KOPT-K1 (cell line): ENCODE measurements at regions not wholly inside any gene's neighbourhood (a gene's known extent, or its start where the extent isn't known, plus 50 kb on each side); places are given as distances from the start of the nearest gene placed in this dataset.

ENCODE experiments used
- H3K27ac ChIP-seq: fragments of 200-600 bp; sonication (generic); 2 replicates; pipeline ENCODE4 v1.5.1; 2016; ENCODE audit warnings: antibody characterized with exemption, mild to moderate bottlenecking, low read depth, low read length; ENCODE audit not compliant: poor library complexity, severe bottlenecking
- H3K36me3 ChIP-seq: fragments of 200-600 bp; sonication (generic); 2 replicates; pipeline ENCODE4 v1.5.1; 2017; ENCODE audit warnings: antibody characterized with exemption, mild to moderate bottlenecking, low read length, moderate library complexity; ENCODE audit not compliant: insufficient read depth
- H3K9me3 ChIP-seq: fragments of 200-600 bp; sonication (generic); 2 replicates; pipeline ENCODE4 v1.5.1; 2017; ENCODE audit warnings: antibody characterized with exemption, low read length, mild to moderate bottlenecking; ENCODE audit not compliant: insufficient read depth, poor library complexity, severe bottlenecking

DNA sequence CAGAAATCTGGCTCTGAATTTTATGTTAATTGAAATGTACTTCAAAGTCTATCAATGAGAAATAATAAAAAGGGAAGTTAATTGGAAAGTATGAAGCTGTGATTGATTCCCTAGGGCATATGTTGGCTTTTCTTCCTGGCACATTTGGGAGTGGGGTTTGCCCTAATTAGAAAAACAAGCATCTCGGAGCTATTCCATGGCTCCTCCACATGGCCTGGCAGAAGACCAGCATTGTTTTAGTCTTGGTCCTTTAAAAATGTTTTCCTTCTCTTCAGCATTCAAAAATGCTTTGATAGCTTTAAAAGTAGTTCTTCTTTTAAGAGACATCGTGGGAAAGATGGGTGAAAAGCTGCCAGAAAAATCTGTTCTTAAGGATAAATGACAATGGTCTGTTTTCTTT, 445.5 kb upstream of the PKDCC start:
- no peaks in the 10 kb centered on the region for H3K9me3 ChIP-seq
- H3K27ac ChIP-seq: no peak overlapping the region
- no peaks in the 10 kb centered on the region for H3K36me3 ChIP-seq

DNA sequence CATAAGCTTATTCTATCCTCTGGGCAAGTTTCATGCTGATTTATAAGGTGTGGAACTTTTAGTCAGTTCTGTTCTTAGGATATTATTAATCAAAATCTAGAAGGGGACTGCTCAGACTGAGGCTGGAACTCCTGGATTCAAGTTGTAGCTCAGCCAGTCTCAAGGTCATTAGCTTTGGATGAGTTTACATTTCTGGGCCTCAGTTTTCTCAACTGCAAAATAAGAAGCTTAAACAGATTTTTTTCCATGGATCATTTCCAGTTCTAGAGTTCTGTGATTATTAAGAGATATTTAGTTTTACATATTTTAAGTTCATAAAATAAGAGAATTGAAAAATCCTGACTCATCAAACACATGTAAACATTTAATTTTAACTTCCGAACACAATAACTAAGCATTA, 442.5 kb upstream of the PKDCC start:
- H3K36me3 ChIP-seq: no peaks in the 10 kb centered on the region

DNA sequence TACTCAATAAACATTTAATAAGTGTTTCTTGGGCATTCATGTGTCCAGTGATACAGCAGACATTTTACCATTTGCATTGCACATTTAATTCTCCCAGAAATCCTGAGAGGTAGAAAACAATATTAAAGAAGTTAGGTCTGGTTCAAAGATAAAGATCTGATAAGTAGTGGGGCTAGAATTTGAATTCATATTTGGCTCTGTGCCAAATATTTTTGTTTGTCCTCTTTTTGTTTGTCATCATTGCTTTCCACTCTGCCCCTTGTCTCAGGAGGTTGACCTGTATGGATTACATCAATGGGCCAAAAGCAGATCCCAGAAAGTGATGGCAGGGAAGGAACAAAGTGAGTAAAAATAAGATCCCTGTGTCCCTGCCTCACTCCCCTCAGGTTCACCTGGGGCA, 441.9 kb upstream of the PKDCC start:
- Histone ChIP-seq H3K36me3 (no peaks in the 10 kb centered on the region), H3K27ac (no peak overlapping the region), H3K9me3 (no peaks in the 10 kb centered on the region)

More for the DNA sequence above, 442.5 kb upstream of the PKDCC start:
- Histone ChIP-seq H3K27ac (no peak overlapping the region), H3K9me3 (no peaks in the 10 kb centered on the region)

DNA sequence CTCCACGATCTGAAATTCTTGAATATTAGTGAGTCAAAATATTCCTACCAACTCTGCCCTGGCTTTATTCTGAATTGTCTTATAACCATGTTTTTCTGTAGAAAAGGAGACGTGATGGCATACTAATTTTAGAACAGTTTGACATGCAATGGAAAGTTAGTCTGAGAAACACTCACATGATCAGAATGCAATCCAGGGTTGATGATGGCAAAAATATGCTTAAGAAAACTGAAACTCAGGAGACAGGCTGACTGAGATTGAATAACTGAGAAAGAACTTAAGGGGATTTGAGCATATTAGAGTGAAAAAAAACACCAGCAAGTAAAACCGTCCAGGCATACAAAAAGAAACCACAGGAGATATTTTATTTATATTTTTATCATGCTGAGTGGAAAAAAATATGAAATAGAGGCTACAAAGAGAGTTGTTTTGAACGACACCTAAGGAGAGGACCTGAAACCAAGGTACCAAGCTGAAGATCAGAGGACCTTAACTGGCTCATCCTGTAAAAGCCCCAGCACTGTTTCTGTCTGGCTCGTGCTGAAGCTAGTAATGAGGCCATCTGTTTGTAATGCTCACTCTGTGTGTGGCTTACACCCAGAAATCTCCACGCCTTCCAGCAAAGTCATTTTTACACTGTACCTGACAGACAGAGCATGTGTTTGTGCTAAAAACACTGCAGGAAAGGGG, 437.2 kb upstream of the PKDCC start:
- no peak overlapping the region for H3K27ac ChIP-seq
- H3K36me3 ChIP-seq: no peaks in the 10 kb centered on the region
- no peaks in the 10 kb centered on the region for H3K9me3 ChIP-seq

DNA sequence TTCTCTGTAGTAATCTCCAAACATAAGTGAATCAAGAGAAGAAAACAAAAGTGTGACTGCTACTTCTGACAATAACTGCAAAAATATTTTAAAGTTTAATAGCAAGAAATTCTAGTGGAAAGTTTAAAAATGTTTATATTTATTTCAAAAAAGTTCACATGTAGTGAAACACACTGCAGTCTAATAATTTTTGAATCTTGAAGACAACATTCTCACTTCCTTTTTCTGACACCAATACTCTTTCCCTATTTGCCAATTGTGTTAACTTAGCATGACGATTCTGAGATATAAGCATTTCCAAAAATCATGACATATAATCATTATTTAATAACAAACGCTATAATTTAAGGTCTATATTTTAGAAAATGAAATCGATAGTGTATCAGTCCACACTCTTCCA, 429.1 kb upstream of the PKDCC start:
- Histone ChIP-seq H3K36me3 (no peaks in the 10 kb centered on the region), H3K9me3 (no peaks in the 10 kb centered on the region), H3K27ac (no peak overlapping the region)

DNA sequence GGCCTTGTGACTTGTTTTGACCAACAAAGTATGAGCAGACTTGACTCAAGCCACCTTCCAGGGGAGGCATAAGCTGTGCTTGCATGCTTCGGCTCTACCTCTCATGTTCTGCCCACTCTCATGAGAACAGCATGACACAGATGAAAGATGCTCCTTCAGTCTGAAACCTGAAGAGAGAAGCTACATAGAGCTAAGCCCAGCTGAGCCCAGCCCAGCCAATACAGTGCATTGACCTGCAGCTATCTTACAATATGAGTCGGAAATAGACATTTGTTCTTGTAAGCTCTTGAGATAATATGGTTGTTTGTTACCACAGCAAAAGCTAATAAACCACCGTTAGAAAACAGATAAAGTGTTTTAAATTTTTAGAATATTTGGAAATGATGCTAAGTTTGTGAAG, 426.7 kb upstream of the PKDCC start:
- Histone ChIP-seq H3K27ac (no peak overlapping the region), H3K9me3 (no peaks in the 10 kb centered on the region)

DNA sequence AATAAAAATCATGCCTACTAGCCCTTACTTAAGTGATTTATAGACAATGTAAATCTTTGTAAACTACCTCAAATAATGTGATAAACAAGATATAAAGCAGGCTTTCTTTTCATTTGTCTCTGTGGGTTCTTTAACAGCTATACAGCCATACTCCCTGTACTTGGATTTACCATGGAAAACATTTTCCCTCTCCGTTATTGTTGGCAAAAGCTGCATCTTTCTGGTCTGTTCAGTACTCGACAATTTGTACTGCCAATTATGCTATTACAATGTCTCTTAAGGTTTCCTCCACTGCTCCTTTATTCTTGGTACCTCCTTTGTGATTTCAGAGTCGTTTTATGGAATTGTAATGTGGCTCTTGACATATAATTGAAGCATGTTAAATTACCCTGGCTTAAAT, 426.3 kb upstream of the PKDCC start:
- Histone ChIP-seq H3K27ac (no peak overlapping the region), H3K9me3 (no peaks in the 10 kb centered on the region), H3K36me3 (no peaks in the 10 kb centered on the region)

More for the DNA sequence above, 426.7 kb upstream of the PKDCC start:
- no peaks in the 10 kb centered on the region for H3K36me3 ChIP-seq

DNA sequence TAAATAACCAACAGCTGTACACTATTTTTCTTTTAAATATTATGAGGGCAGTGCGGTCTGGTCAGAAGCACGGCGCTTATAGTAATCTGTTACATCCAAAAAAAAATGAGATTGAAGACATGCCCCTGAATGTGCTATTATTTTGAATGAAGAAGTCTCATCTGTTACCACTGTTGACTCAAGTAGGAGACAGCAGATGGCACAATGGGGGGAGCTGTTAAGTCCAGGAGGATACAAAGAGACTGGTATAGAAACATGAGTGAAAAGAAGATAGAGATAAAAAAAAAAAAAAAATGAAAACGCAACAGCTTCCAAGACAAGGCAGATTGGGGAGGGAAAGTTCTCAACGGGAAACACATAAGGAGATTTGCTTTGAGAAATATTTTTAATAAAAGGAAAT, 425.5 kb upstream of the PKDCC start:
- Histone ChIP-seq H3K9me3 (no peaks in the 10 kb centered on the region), H3K27ac (no peak overlapping the region), H3K36me3 (no peaks in the 10 kb centered on the region)

DNA sequence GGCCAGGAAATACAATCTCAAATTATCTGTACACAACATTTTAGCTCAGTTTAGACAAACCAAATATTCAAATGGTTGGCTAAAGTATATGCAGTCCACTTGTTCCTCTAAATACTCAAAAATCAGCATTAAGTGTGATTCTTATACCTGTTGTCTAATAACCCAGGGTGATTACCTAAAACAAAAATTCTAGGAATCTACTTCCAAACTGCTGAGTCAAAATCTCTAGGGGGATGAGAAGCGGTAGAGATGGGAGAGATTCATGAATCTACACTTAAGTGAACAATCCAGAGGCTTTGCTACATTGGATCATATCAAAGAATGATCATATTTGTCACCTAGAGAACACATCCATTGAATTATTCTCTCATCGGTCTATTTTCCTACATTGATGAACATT, 420.9 kb upstream of the PKDCC start:
- Histone ChIP-seq H3K9me3 (no peaks in the 10 kb centered on the region), H3K27ac (no peak overlapping the region)

DNA sequence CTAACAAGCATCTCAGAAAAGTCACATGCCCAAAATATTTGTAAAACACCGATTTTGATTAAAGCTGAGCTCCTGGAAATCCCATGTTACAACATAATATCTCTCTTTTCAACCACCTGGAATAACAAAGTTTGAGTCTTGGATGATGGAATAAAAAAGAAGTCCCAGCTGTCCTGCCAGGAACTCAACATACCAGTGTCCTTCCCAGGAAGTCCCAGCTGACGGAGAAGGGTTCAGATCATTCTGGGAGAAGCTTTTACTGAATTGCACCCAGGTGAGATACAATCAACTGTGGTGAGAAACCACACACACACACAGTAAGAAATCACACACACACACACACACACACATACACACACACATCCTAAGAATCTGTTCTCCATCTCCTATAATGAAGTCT, 413.1 kb upstream of the PKDCC start:
- H3K27ac ChIP-seq: no peak overlapping the region
- H3K36me3 ChIP-seq: no peaks in the 10 kb centered on the region
- no peaks in the 10 kb centered on the region for H3K9me3 ChIP-seq

More for the DNA sequence above, 420.9 kb upstream of the PKDCC start:
- H3K36me3 ChIP-seq: no peaks in the 10 kb centered on the region

DNA sequence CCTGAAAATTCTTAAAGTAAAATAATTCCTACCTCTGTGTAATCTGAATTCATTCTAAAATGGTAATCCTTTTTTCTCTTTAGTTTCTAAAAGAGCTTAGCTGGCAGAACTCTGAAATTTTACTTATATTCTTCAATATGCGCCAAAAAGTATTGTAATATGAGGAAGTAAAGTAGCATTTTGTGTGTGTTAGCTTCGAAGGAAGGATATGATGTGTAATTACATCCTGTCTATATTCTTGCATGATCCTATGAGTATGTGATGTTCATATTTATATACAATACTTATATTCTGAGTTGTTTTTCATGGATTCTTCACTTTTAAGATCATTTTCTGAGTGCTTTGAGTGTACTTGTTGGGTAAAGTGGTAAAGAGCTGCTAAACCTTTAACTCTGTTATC, 402.9 kb upstream of the PKDCC start:
- Histone ChIP-seq H3K36me3 (no peaks in the 10 kb centered on the region), H3K27ac (no peak overlapping the region), H3K9me3 (no peaks in the 10 kb centered on the region)

DNA sequence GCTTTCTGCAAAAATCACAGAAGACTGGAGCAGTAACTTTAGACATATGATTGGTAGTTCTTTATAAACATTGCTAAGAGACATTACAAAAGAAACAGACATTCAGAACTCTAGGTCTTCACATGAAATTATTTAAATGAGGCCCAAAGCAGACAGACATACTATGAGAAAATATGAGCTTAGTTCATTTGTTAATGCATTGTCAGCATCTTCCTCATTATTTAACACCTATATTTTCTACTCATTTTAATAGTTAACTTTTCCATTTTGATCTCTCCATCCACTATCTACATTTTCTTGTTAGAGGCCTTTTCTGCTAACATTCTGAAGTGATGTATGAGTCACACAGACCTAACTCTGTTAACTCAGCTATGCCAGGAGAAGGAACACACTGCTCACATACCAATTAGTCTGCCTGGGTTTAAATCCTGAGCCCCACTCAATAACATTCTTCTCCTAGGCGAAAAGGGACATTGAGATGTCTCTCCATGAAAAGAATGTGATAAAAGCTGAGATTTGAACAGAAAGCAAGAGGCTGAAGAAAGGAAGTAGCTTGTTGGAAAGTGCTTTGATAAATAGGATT, 400.3 kb upstream of the PKDCC start:
- no peaks in the 10 kb centered on the region for H3K36me3 ChIP-seq
- no peak overlapping the region for H3K27ac ChIP-seq
- no peaks in the 10 kb centered on the region for H3K9me3 ChIP-seq

DNA sequence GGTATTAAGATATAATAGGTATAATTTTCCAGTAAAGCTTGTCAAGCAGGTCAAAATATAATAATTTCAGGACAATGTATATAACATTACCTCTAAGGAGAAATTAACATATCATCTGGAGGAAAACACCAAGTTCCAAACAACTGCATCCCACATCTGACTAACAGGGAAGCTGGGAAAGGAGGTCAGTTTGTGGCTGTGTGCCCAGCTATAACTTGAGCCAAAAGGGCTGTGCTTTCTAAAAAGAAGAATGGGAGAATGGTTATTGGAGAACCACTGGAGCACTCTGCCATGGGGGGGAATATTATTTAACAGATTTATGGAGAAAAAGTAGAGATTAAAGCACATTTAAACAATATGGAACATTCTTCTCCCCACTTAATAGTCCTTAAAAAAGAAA, 390.6 kb upstream of the PKDCC start:
- no peaks in the 10 kb centered on the region for H3K9me3 ChIP-seq
- H3K36me3 ChIP-seq: no peaks in the 10 kb centered on the region
- no peak overlapping the region for H3K27ac ChIP-seq

DNA sequence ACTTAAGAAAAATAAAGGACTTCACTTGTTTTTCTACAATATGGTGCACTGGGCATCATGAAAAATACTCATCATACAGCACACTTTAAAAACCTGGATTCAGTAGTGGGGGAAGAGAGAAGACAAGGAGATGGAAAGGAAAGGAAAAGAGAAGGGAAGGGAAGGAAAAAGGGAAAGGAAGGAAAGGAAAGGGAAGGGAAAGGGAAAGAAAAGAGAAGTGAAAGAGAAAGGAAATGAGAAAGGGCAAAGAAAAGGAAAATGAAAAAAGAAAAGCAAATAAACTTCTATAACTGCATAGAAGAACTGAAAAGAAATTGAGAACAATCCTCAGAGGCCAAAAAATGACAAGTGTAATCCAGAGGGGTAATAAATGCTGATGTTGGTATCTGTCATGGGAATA, 388.1 kb upstream of the PKDCC start:
- no peaks in the 10 kb centered on the region for H3K9me3 ChIP-seq
- no peak overlapping the region for H3K27ac ChIP-seq
- no peaks in the 10 kb centered on the region for H3K36me3 ChIP-seq

DNA sequence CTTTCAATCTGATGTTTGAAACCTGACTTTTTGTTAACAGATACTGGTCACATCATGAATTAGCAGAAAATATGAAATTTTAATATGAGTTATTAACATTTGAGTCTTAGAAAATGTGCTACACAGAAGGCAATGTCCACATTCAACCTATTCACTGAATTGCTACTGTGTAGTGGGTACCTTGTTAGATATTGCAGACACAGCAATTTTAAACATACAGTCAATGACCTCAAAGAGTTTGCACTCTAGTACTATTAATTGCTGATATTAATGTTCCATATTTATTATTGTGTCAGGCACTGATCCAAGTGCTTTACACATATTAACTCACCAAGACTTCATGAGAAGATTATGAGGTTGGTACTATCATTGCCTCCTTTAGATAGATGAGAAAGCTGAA, 385.4 kb upstream of the PKDCC start:
- Histone ChIP-seq H3K27ac (no peak overlapping the region), H3K9me3 (no peaks in the 10 kb centered on the region), H3K36me3 (no peaks in the 10 kb centered on the region)

DNA sequence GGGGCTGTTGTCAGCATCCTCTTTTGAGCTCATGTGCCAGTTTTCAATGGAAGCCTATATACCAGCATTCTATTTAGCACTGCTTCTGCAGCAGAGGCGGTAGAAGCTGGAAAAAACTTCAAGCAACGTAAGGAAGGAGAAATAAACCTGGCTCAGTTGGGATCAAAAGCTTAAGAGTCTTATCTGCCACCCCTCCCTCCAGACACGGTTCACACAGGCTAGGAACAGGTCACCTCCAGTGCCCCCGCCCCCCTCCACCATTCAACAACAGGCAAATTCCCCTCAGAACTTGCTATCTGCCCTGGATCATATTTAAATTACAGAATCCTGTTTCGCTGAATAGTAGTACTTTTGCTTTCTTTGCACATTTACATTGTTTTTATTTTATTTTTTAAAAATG, 384.8 kb upstream of the PKDCC start:
- no peaks in the 10 kb centered on the region for H3K36me3 ChIP-seq
- H3K9me3 ChIP-seq: no peaks in the 10 kb centered on the region
- H3K27ac ChIP-seq: no peak overlapping the region
